ENCODE measurements at regions not wholly inside any gene's neighbourhood (a gene's known extent, or its start where the extent isn't known, plus 50 kb on each side); places are given as distances from the start of the nearest gene placed in this dataset.

- intact Hi-C loops (cut with micrococcal nuclease) (no loop called here), in situ Hi-C loops (cut with MboI; ENCODE audit: low sequenced_read_pairs) (no loop called here), dilution Hi-C loops (cut with HindIII; ENCODE audit: low sequenced_read_pairs, unreplicated experiment) (no loop called here)
- no peak overlapping the region for H2BK15ac ChIP-seq (ENCODE audit: low read depth, low read length)
- no peak for TF ChIP-seq RCOR1 (IDR thresholded peaks at IDR 0.05; ENCODE audit: insufficient replicate concordance, low read length)
- no peak for TF ChIP-seq MAFK (IDR thresholded peaks at IDR 0.05; ENCODE audit: low read depth, low read length)
- no peak for TF ChIP-seq MAZ (IDR thresholded peaks at IDR 0.05; ENCODE audit: borderline replicate concordance, low read depth, low read length)
- no peak for TF ChIP-seq CEBPB (IDR thresholded peaks at IDR 0.05; ENCODE audit: low read depth, low read length)
- TF ChIP-seq SMC3 (IDR thresholded peaks at IDR 0.05; ENCODE audit: low read depth, low read length), result no peak
- TF ChIP-seq MXI1 (IDR thresholded peaks at IDR 0.05; ENCODE audit: borderline replicate concordance, low read depth, low read length), result no peak
- no peak for TF ChIP-seq RFX5 (IDR thresholded peaks at IDR 0.05; ENCODE audit: low read depth, low read length)
- TF ChIP-seq ELK1 (IDR thresholded peaks at IDR 0.05; ENCODE audit: borderline replicate concordance, low read depth, low read length), result no peak
- no peak for TF ChIP-seq USF2 (IDR thresholded peaks at IDR 0.05; ENCODE audit: low read depth, low read length)
- TF ChIP-seq FOS (IDR thresholded peaks at IDR 0.05; ENCODE audit: low read depth, low read length), result no peak
- no peak for TF ChIP-seq BHLHE40 (IDR thresholded peaks at IDR 0.05; ENCODE audit: low read depth, low read length)
- TF ChIP-seq CTCF (conservative IDR thresholded peaks at IDR 0.05; ENCODE audit: low read depth, low read length), result no peak
- no peak for TF ChIP-seq CHD1 (IDR thresholded peaks at IDR 0.05; ENCODE audit: low read depth, low read length)
- H2AK5ac ChIP-seq (ENCODE audit: low read depth, low read length), result no peak overlapping the region
- no TSS peak for BruUV-seq (replicated peaks)
- no peak overlapping the region for H3K9ac ChIP-seq (ENCODE audit: low read depth, low read length)
- no peak overlapping the region for H2BK20ac ChIP-seq (ENCODE audit: low read depth, low read length)
- H3K9me3 ChIP-seq (ENCODE audit: control insufficient read depth, insufficient read depth, low read length), result no peaks in the 10 kb centered on the region
- H3K4me3 ChIP-seq (ENCODE audit: insufficient read depth, low read depth, low read length), result no peak overlapping the region
- H3K56ac ChIP-seq (ENCODE audit: extremely low read depth, insufficient read depth, low read length), result no peak overlapping the region
- ChIA-PET POLR2A (ENCODE audit: unreplicated experiment) (no interaction called here), CTCF (no interaction called here)
- DNase-seq, result no peak
- no peak overlapping the region for H3K14ac ChIP-seq (replicated peaks; ENCODE audit: low read depth, low read length)
- no peak overlapping the region for H4K91ac ChIP-seq (ENCODE audit: insufficient read depth, low read depth, low read length)
- no peaks in the 10 kb centered on the region for H4K20me1 ChIP-seq (ENCODE audit: insufficient read depth, low read length)
- no peak overlapping the region for H4K8ac ChIP-seq (ENCODE audit: low read depth in 2 of 2, low read length in 2 of 2)
- no peak overlapping the region for H3K18ac ChIP-seq (ENCODE audit: low read depth, low read length)
- no peak overlapping the region for H3K27ac ChIP-seq (ENCODE audit: insufficient read depth, low read length)
- no peaks in the 10 kb centered on the region for H3K36me3 ChIP-seq (ENCODE audit: control insufficient read depth, insufficient read depth, low read length)
- H3K79me1 ChIP-seq (ENCODE audit: low read depth in 1 of 2, low read length in 2 of 2), result no peaks in the 10 kb centered on the region
- no peak overlapping the region for H3K4me2 ChIP-seq (ENCODE audit: low read depth, low read length)
- H2BK5ac ChIP-seq (ENCODE audit: low read depth, low read length, poor library complexity, severe bottlenecking), result no peak overlapping the region
- H2AK9ac ChIP-seq (replicated peaks; ENCODE audit: low read depth, low read length, poor library complexity), result no peak overlapping the region
- H3K4ac ChIP-seq (ENCODE audit: low read depth, low read length), result no peak overlapping the region
- H3K23ac ChIP-seq (ENCODE audit: low read depth, low read length), result no peak overlapping the region
- H3K4me1 ChIP-seq (ENCODE audit: control insufficient read depth, insufficient read depth, low read length), result peaks cover 6% of the 10 kb centered on the region
- no peak overlapping the region for H2AFZ ChIP-seq (replicated peaks; ENCODE audit: low read length, poor library complexity)
- H3K27me3 ChIP-seq (ENCODE audit: control insufficient read depth, insufficient read depth, low read length), result no peaks in the 10 kb centered on the region
- no peaks in the 10 kb centered on the region; the same call in 1 of the 2 replicates for H3K9me1 ChIP-seq (ENCODE audit: insufficient read depth, low read length)
- ATAC-seq (ENCODE audit: low read depth), result no peak
- H4K5ac ChIP-seq (ENCODE audit: low read depth, low read length), result no peak overlapping the region
- 86% methylated on average over 6 of the region's 7 CpGs; no CpG with 5 or more reads in 1 of the 2 experiments for WGBS, 2 experiments (ENCODE audit: extremely low coverage in 2 of 2, insufficient read length in 1 of 2)
- no peak overlapping the region for H2BK120ac ChIP-seq (ENCODE audit: low read depth, low read length)
These were observed 282.7 kb downstream of the GAS1 start for GRCh38 chr9:86664603-86665002.
